Fibroblast of mammary gland (primary cell): ENCODE measurements at regions not wholly inside any gene's neighbourhood (a gene's known extent, or its start where the extent isn't known, plus 50 kb on each side); places are given as distances from the start of the nearest gene placed in this dataset.
A peak's percentile ranks its signal among the peaks of the same experiment; 100 is the strongest.

ENCODE experiments used
- DNase-seq: peaks from one replicate; pipeline ENCODE4 v3.0.0-alpha.2; 2010; ENCODE audit warnings: low read depth
- H3K4me3 ChIP-seq: 2 replicates; pipeline ENCODE4 v1.5.1; 2011; ENCODE audit warnings: low read depth, mild to moderate bottlenecking, low read length, moderate library complexity; ENCODE audit not compliant: control insufficient read depth
- TF ChIP-seq, protein P1 (sequence below): conservative IDR thresholded peaks from 2 replicates; pipeline ENCODE4 v1.5.1; 2011; ENCODE audit warnings: low read depth, low read length, inconsistent platforms; ENCODE audit not compliant: control insufficient read depth, insufficient read depth

DNA sequence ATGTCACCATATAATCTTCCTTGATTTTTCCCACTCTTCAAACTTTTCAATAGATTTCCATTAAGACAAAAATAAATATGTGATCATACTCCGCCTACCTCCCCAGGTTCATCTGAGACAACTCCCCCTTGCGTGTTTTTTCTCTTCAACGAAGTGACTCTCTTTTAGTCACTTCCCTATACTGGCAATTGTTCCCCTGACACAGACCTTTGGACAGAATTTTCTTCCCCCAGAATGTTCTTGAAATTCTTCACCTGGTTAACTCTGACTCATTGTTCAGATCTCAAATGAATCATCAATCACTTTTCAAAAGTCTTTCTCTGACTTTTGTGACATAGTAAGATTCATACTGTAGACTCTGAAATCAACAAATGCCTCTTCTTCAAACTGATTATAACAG, 727.3 kb upstream of the LMO3 start:
- H3K4me3 ChIP-seq = no peak overlapping the region
- TF ChIP-seq, protein P1, sequence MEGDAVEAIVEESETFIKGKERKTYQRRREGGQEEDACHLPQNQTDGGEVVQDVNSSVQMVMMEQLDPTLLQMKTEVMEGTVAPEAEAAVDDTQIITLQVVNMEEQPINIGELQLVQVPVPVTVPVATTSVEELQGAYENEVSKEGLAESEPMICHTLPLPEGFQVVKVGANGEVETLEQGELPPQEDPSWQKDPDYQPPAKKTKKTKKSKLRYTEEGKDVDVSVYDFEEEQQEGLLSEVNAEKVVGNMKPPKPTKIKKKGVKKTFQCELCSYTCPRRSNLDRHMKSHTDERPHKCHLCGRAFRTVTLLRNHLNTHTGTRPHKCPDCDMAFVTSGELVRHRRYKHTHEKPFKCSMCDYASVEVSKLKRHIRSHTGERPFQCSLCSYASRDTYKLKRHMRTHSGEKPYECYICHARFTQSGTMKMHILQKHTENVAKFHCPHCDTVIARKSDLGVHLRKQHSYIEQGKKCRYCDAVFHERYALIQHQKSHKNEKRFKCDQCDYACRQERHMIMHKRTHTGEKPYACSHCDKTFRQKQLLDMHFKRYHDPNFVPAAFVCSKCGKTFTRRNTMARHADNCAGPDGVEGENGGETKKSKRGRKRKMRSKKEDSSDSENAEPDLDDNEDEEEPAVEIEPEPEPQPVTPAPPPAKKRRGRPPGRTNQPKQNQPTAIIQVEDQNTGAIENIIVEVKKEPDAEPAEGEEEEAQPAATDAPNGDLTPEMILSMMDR = no peak
- DNase-seq = no peak

DNA sequence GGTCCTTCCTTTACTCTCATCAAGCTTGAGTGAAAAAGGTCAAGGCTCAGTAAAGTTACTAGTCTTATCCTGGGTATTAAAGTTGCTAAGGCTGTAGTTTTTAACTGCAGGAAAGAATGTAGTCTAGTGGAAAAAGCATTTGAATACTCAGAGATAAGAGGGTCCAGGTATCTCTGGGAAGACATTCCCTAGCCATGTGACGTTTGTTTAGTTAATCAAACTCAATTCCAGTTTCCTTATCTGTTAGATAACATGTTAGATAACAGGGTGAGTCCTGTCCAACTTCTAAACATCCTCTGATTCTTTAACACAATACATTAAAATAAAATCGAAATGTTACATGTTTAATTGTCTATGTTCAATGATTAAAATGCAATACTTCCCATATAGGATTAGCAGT, 720.7 kb upstream of the LMO3 start:
- TF ChIP-seq, protein P1 = no peak
- no peak overlapping the region for H3K4me3 ChIP-seq
- no peak for DNase-seq

DNA sequence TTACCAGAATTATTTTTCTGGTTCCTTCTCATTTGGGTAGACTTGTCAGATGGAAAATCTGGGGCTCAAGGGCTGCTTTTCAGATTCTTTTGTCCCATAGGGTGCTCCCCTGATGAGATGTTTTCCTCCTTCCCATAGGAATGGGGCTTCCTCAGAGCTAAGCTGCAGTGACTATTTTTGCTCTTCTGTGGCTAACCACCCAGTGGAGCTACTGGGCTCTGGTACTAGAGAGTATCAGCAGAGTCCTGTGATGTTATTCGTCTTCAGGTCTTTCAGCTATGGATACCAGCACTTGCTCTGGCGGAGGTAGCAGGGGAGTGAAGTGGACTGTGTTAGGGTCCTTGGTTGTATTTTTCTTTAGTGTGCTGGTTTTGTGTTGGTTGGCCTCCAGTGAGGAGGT, 716.1 kb upstream of the LMO3 start:
- TF ChIP-seq, protein P1 = no peak

DNA sequence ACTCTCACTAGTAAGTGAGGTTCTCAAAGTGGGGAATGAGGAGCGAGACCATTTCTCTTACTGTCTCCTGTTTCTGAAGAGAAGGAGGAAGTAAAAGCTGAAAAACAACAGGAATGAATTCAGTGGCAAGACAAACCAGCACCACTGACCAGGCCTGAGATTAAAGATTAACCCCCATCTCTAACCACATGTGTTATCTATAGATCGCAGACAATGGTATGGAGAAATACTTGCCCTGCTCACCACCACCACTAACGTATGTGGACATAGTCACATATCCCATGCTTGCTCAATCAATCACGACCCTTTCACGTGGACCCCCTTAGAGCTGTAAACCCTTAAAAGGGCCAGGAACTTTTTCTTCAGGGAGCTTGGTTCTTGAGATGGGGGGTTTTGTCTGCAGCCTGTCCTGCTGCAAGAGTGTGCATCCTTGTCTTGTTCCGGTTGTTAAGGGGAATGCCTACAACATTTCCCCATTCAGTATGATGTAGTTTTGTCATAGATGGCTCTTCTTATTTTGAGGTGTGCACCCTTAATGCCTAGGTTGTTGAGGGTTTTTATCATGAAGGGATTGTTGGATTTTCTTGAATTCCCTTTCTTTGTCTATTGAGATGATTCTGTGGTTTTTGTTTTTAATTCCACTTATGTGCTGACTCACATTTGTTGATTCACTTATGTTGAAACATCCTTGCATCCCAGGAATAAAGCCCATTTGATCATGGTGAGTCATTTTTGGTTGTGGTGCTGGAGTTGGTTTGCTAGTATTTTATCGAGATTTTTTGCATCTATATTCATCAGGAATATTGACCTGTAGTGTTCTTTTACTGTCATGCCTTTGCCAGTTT, 698.8 kb upstream of the LMO3 start:
- DNase-seq = peak; percentile 46
- TF ChIP-seq, protein P1 = no peak
- H3K4me3 ChIP-seq = no peak overlapping the region

More for the DNA sequence above, 716.1 kb upstream of the LMO3 start:
- no peak overlapping the region for H3K4me3 ChIP-seq
- no peak for DNase-seq

DNA sequence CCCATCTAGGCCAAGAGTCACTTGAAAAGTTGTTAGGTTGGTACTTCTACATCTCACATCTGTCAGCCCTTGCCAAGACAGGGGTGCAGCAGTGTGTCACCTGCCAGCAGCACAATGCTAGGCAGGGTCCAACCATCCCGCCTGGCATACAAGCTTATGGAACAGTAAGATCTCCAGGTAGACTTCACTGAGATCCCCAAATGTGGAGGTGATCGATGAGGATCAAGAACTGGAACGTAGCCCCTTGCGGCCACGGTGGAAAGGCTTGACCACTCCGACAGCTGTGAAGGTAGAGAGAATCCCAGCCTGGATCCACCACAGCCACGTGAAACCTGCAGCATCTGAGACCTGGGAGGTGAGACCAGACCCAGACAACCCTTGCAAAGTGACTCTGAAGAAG, 696.0 kb upstream of the LMO3 start:
- TF ChIP-seq, protein P1 = no peak
- H3K4me3 ChIP-seq = no peak overlapping the region
- no peak for DNase-seq

DNA sequence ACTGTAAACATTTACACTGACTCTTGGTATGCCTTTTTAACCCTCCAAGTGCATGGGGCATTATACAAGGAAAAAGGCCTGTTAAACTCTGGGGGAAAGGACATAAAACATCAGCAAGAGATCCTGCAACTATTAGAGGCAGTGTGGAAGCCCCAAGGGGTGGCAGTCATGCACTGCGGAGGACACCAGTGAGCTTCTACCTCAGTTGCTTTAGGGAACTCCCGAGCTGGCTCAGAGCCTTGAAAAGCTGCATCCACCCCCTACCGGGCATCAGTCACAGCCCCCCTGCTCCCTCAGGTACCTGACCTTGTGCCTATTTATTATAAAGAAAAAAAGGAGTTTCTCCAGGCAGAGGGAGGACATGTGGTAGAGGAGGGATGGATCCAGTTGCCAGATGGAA, 695.6 kb upstream of the LMO3 start:
- no peak for DNase-seq
- no peak overlapping the region for H3K4me3 ChIP-seq
- TF ChIP-seq, protein P1 = no peak
